ENCODE measurements at regions not wholly inside any gene's neighbourhood (a gene's known extent, or its start where the extent isn't known, plus 50 kb on each side); places are given as distances from the start of the nearest gene placed in this dataset.

GRCh38 chr1:200252531-200252930 is 157.3 kb downstream of the ZNF281 start:
- no peak for DNase-seq

DNA sequence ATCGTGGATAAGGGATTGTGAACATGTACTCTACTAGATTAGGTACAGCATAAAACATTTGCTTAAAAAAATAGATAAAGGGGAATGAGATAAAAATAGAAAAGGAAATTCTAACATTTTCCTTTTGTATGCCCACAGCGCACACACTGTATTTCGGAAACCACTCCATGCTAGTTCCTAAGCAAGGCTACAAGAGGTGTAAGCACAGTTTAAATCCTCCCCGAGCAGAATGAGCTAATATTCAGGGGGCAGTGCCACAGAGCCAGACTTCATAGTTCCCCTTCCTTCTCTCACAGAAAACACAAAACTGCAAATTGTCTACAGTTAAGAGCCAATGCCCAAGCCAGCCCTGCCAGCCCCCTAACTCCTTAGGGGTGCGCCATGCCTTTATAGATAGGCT is 159.4 kb downstream of the ZNF281 start:
- DNase-seq, result no peak

DNA sequence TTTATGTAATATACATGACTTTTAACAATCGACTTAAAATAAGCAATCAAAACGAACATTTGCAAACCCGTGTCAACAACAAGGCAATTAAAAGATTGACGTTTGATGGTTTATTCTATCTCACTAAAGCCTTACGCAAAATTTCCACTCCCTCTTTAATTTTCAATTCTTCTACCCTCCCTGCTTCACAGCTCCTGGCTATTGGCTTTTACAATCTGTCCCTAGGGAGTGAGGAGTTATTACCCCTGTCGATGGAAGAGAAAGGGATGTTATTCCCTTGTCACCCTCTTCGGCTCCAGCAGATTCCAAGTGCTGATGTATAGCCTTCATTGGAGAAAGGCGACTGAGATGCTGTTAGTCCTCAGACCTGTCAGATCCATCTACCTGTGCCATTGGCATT is 161.3 kb downstream of the ZNF281 start:
- DNase-seq, result no peak

GRCh38 chr1:200247518-200247917 is 162.3 kb downstream of the ZNF281 start:
- no peak for DNase-seq

- no peak for DNase-seq
Measured at GRCh38 chr1:200245473-200245872, 164.4 kb downstream of the ZNF281 start.

- DNase-seq, result peak in 1 of 2 donors; percentile 38
Measured at GRCh38 chr1:200243042-200243437, 166.8 kb downstream of the ZNF281 start.

DNA sequence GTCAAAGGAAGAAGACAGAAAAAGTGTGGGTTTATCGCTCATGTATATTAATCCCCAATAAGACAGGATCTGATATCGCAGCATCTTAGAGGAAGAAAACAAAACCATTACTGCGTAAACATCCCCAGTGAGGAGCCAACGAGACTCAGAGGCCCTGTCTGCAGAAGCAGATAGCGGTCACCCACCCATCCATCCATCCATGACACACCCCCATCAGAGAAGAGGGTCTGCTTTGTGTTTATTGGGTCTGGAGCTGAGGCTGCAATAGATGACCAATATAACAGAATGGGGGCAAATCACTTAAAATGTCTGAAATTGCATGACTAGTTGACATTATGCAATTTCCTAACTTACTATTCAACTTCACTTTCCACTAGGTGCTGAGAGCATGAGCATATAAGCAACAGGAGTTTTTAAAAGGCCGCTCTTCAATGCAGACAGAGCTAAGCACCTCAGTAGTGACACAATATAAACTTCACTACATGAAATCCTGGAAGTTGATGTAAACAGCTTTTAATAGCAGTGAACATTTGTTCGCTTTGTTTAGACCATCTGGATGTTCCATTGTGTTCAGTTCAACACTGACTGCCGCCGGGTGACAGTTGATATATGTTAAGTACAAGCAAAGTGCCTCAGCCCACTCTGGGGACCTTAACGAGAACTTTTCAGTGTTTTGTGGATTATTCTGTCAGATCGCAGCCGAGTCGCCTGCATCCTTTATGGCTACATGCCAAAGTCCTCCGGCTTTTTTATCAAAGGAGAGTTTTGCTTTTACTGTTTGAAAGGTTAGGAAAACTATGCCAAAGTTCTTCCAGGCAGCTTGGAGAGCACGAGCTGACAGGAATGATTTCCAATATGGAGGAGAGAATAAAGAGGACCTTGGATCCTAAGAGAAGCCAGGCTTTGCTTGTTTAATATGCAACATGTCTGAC is 167.5 kb downstream of the ZNF281 start:
- DNase-seq, result peak; percentile 55 to 67

DNA sequence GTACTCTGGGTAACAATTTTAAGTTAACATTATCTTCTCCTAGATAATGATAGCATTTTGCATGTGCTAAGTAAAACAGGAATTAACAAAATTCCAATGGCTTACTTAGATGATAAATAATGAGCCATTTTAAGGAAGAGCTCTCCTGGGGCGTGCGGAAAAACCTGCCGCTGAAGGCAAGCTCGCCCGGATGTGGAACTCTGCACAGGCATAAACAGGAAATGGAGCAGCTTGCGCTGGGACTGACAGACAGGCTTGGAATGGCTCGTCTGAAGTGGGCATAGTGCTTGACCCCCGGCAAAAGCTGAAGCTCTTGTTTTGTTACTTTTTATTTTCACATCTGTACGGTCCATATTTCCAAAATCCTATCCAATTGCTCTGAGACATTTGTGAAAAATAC is 169.2 kb downstream of the ZNF281 start:
- peak; percentile 26 to 31 for DNase-seq

DNA sequence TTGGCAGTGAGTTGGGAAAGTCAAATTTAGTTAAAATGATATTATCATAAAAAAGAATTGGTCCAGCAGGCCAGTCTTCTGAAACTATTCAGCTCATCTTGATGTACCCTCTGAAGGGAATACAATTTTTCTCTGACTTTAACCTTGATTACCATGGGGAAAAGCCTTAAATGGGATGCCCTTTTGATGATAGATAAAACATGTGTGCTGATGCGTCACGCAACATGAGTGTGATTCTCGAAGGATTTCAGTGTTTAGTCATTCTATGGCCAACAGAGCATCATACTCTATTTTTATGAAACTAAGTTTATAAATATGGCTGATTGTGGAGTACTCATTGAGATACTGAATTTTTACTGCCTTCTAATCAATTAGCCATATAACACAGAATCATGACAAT is 171.5 kb downstream of the ZNF281 start:
- no peak for DNase-seq

DNA sequence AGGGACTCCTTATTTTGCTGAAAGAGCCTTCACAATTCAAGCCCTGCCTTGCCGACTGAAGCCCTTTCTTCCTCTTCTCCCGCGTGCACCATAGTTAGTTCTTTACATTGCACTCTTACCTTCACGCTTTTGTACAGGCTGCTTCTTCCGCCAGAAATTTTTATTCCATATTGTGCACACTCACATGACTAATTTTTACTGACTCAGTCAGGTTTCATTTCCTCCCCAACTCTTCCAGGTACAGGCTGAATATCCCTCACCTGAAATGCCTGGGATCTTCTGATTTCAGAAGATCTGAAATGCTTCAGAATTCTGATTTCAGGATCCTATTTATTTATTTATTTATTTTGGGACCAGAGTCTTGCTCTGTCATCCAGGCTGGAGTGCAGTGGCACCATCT is 172.8 kb downstream of the ZNF281 start:
- no peak for DNase-seq

GRCh38 chr1:200234938-200235337 is 174.9 kb downstream of the ZNF281 start:
- no peak for DNase-seq

DNA sequence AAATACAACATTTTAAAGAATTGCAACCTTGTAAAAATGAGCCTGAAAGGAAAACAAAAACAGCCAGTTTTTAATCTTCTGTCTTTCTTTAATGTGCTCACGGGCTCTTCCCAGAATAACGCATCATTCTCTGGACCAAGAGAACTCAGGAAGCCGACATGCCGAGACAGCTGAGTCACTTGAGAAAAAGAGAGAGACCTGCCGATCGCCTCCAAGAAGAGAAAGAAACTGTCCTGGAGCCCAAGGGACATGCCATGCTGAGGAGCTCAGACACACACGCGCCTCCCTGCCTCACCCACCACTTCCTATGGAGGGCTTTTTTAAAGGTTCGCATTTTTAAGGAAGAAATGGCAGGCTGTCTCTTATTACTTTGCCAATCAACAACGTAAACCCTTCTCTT is 176.4 kb downstream of the ZNF281 start:
- no peak for DNase-seq

DNA sequence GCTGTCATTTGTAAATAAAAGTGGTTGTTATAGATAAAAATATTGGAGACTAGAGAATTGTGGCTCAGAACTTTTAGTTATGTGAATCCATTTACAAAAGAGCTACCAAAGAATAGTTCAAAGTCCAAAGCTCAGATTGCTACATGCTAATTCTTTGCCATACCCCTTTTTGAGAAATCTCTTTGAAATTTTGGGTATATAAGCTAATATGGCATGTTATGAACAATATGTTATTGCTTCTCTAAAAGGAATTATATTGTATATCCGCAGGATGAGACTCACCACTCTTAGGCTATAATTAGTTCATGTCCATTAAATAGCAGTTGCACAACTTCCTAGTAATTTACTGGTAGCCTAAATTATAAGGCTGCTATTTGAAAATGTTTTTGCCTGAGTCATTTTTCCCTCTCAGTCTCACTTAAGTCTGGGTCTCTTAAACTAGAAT is 178.0 kb downstream of the ZNF281 start:
- DNase-seq, result no peak

GRCh38 chr1:200230671-200231070 is 179.2 kb downstream of the ZNF281 start:
- DNase-seq, result no peak

- DNase-seq, result no peak
Measured at GRCh38 chr1:200228486-200228885, 181.3 kb downstream of the ZNF281 start.

GRCh38 chr1:200228081-200228480 is 181.8 kb downstream of the ZNF281 start:
- DNase-seq, result no peak
